Small intestine (tissue), 7 donors: ENCODE measurements at regions not wholly inside any gene's neighbourhood (a gene's known extent, or its start where the extent isn't known, plus 50 kb on each side); places are given as distances from the start of the nearest gene placed in this dataset.
A peak's percentile ranks its signal among the peaks of the same experiment; 100 is the strongest.

Experiments
- DNase-seq, 2 donors: peaks; one replicate each; pipeline versions ENCODE4 v3.0.0 to v3.0.0-alpha.2; 2013
- FAIRE-seq: peaks from 2 replicates; lab custom pipeline; 2012; peaks lifted over from hg19 to GRCh38; lab: Jason Lieb, UNC
- H3K27ac ChIP-seq, 3 donors: one replicate each; pipeline ENCODE4 v1.5.1; 2013; ENCODE audit warnings: low read length in 2 of 3, mild to moderate bottlenecking in 2 of 3, control low read depth in 1 of 3, inconsistent platforms in 1 of 3, low read depth in 1 of 3, moderate library complexity in 1 of 3
- H3K27me3 ChIP-seq, 3 donors: one replicate each; pipeline ENCODE4 v1.6.1; 2013; ENCODE audit warnings: low read length in 3 of 3, inconsistent platforms in 1 of 3; ENCODE audit not compliant: control insufficient read depth in 3 of 3, insufficient read depth in 3 of 3
- H3K36me3 ChIP-seq, 3 donors: one replicate each; pipeline ENCODE4 v1.6.1; 2013; ENCODE audit warnings: low read length in 3 of 3, inconsistent platforms in 1 of 3, low read depth in 1 of 3, mild to moderate bottlenecking in 1 of 3, moderate library complexity in 1 of 3; ENCODE audit not compliant: control insufficient read depth in 3 of 3, insufficient read depth in 2 of 3
- H3K4me1 ChIP-seq, 3 donors: one replicate each; pipeline ENCODE4 v1.6.1; 2013; ENCODE audit warnings: low read length in 2 of 3, inconsistent platforms in 1 of 3, low read depth in 1 of 3, mild to moderate bottlenecking in 1 of 3, moderate library complexity in 1 of 3; ENCODE audit not compliant: control insufficient read depth in 3 of 3, insufficient read depth in 2 of 3
- H3K4me3 ChIP-seq, 3 donors: one replicate each; pipeline ENCODE4 v1.5.1; 2013; ENCODE audit warnings: low read length in 3 of 3, control low read depth in 1 of 3, inconsistent platforms in 1 of 3, low read depth in 1 of 3, mild to moderate bottlenecking in 1 of 3, moderate library complexity in 1 of 3
- H3K9me3 ChIP-seq, 2 donors: one replicate each; pipeline ENCODE4 v1.6.1; 2013; ENCODE audit warnings: low read depth in 1 of 2, low read length in 1 of 2; ENCODE audit not compliant: control insufficient read depth in 2 of 2, insufficient read depth in 1 of 2
- WGBS, 3 donors: extraction: QIAGEN DNeasy Blood & Tissue Kit; methylation state at CpG; one replicate each; pipeline ENCODE4 v1.1.7; 2013; 5-methylcytosine and 5-hydroxymethylcytosine counted together
- donor health status: healthy with polysubstance abuse.
- donor health status: control.
- donor health status: control.
- donor health status: Bipolar disorder and iron deficiency.
- donor health status: healthy.

GRCh38 chr3:103380391-103380790 lies 945.6 kb downstream of the ZPLD1 start:
- no peaks in the 10 kb centered on the region for H3K4me1 ChIP-seq
- no peaks in the 10 kb centered on the region for H3K9me3 ChIP-seq
- FAIRE-seq (no peak), DNase-seq (no peak)
- no peak overlapping the region for H3K4me3 ChIP-seq
- no peak overlapping the region for H3K27ac ChIP-seq
- no peaks in the 10 kb centered on the region for H3K27me3 ChIP-seq
- H3K36me3 ChIP-seq: no peaks in the 10 kb centered on the region

GRCh38 chr3:103381296-103382079 lies 946.7 kb downstream of the ZPLD1 start:
- H3K9me3 ChIP-seq: no peaks in the 10 kb centered on the region
- FAIRE-seq (no peak), DNase-seq (peak in 1 of 2 donors; percentile 1)
- no peak overlapping the region for H3K4me3 ChIP-seq
- H3K4me1 ChIP-seq: no peaks in the 10 kb centered on the region
- no peak overlapping the region for H3K27ac ChIP-seq
- no peaks in the 10 kb centered on the region for H3K36me3 ChIP-seq
- H3K27me3 ChIP-seq: no peaks in the 10 kb centered on the region
- 26 to 67% (median 47%) methylated on average over 5 of the region's 5 CpGs for WGBS, 3 donors

GRCh38 chr3:103385961-103386656 lies 951.3 kb downstream of the ZPLD1 start:
- Histone ChIP-seq H3K36me3 (no peaks in the 10 kb centered on the region), H3K27me3 (no peaks in the 10 kb centered on the region), H3K9me3 (no peaks in the 10 kb centered on the region), H3K27ac (no peak overlapping the region), H3K4me1 (no peaks in the 10 kb centered on the region), H3K4me3 (no peak overlapping the region)
- no peak for DNase-seq
- 37 to 53% (median 42%) methylated on average over 6 of the region's 6 CpGs for WGBS, 3 donors
- no peak for FAIRE-seq

GRCh38 chr3:103388214-103388613 lies 953.4 kb downstream of the ZPLD1 start:
- WGBS, 3 donors: 36 to 45% (median 40%) methylated on average over 2 of the region's 2 CpGs
- Histone ChIP-seq H3K4me1 (no peaks in the 10 kb centered on the region), H3K27ac (no peak overlapping the region), H3K9me3 (no peaks in the 10 kb centered on the region), H3K27me3 (no peaks in the 10 kb centered on the region), H3K36me3 (no peaks in the 10 kb centered on the region), H3K4me3 (no peak overlapping the region)
- FAIRE-seq (no peak), DNase-seq (no peak)

DNA sequence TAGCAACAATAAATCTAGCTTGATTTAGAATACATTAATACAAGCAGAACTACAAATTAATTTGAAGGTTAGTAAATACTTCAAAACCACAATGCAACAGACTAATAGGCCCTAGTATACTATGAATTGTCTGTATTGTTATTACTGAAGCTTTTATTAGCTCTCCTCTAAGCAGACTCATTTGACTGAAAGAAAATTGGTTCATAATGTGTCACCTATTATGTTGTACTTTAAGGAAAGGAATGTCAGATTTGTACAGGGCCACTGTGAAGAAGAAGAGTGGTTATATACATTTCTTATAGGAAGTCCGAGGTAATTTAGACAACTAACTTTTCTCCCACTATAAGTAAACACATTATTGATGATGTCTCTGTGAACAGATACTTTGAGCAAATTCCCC lies 954.5 kb downstream of the ZPLD1 start:
- 56 to 70% (median 59%) methylated on average over 1 of the region's 1 CpG for WGBS, 3 donors
- no peak overlapping the region for H3K4me3 ChIP-seq
- H3K4me1 ChIP-seq: no peaks in the 10 kb centered on the region
- H3K36me3 ChIP-seq: no peaks in the 10 kb centered on the region
- no peaks in the 10 kb centered on the region for H3K9me3 ChIP-seq
- DNase-seq: no peak
- no peak for FAIRE-seq
- no peaks in the 10 kb centered on the region for H3K27me3 ChIP-seq
- H3K27ac ChIP-seq: no peak overlapping the region

DNA sequence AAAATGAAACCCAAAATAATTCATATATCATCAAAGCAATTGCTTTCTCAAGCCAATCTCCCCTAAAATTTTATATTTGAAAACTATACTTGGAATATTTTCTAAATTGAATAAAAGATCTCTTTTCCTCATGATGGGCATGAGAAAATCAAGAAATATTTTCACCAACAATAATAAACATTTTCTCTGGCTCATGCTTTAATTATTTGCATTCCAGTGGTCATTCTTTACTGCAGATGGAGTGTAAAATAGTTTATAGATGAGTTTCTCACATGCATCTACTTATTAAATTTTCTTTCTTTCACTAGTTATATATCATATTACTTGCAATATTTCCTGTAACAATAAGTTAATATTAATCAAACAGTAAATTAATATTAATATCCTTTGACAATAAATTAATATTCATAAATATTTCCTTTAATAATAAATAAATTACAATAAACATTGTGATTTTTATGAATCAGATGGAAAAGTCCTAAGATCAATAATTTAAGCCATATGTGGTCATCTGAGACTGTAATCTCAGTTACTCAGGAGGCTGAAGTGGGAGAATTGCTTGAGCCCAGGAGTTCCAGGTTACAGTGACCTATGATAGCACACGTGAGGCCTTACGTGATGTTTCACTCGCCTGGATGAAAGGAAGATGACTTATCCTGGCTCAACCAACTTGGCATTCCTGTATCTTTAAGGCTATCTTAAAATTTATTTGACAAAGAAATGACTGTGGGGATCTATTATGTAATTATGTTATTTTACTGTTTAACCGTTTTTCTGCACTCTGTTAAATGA lies 958.8 kb downstream of the ZPLD1 start:
- Histone ChIP-seq H3K4me1 (no peaks in the 10 kb centered on the region), H3K27me3 (no peaks in the 10 kb centered on the region), H3K27ac (no peak overlapping the region), H3K9me3 (no peaks in the 10 kb centered on the region), H3K4me3 (no peak overlapping the region), H3K36me3 (no peaks in the 10 kb centered on the region)
- no peak for DNase-seq
- WGBS, 3 donors: 50 to 71% (median 63%) methylated on average over 4 of the region's 4 CpGs
- peak; percentile 59 for FAIRE-seq

DNA sequence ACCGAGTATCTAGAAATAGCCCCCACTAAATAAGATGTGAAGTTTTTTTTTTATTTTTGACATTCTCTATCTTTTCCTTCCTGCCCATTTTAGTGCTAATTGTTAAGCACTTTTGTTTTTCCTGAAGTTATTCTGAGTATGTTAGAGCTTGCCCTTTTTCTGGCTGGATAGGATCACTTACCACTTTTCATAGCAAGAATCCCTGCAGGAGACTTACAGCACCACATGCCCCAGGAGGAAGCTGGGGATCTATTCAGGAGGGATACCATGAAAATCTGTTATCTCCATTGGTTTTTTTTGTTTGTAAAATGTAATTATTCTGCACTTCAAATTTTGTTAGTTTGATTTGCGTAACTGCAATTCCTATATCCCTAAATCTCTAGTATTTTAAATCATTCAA lies 968.4 kb downstream of the ZPLD1 start:
- FAIRE-seq: no peak
- H3K9me3 ChIP-seq: no peaks in the 10 kb centered on the region
- no peak overlapping the region for H3K27ac ChIP-seq
- DNase-seq: no peak
- 74 to 87% (median 76%) methylated on average over 2 of the region's 2 CpGs for WGBS, 3 donors
- no peaks in the 10 kb centered on the region for H3K27me3 ChIP-seq
- no peak overlapping the region for H3K4me3 ChIP-seq
- H3K4me1 ChIP-seq: no peaks in the 10 kb centered on the region
- H3K36me3 ChIP-seq: no peaks in the 10 kb centered on the region

DNA sequence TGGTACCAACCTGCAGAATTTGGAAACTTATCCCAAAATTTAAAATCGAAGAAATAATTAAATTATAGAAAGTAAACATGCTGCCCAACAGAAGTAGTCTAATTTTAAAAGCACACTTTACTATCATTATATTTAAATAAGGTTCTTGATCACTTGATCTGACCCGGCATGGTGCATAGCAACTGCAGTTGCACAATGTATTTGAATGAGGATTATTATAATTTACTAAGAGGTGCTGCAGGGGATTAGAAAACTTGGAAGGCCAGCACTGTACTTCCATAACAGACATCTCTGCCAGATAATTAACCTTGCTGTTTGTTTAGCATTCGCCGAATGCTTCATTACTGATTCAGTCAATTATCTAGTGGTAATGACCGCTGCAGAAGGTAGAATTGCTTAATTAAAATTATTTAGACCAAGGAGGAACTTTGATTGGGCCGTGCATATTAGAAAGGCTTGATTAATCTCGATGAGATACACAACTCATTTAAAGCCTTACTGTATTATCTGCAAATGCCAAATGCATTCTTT lies 971.6 kb downstream of the ZPLD1 start:
- Histone ChIP-seq H3K4me3 (no peak overlapping the region), H3K9me3 (no peaks in the 10 kb centered on the region), H3K36me3 (no peaks in the 10 kb centered on the region), H3K4me1 (no peaks in the 10 kb centered on the region), H3K27me3 (no peaks in the 10 kb centered on the region), H3K27ac (no peak overlapping the region)
- no peak for FAIRE-seq
- 74 to 80% (median 74%) methylated on average over 7 of the region's 7 CpGs for WGBS, 3 donors
- DNase-seq: no peak
